Vagina (tissue), 2 donors: ENCODE measurements at regions not wholly inside any gene's neighbourhood (a gene's known extent, or its start where the extent isn't known, plus 50 kb on each side); places are given as distances from the start of the nearest gene placed in this dataset.

Experiments
- DNase-seq, 2 donors: peaks; one replicate each; pipeline ENCODE4 v3.0.0-alpha.2; 2017; ENCODE audit errors: extremely low spot score in 2 of 2
- H3K27ac ChIP-seq: fragments of 200-600 bp; sonication (generic); one replicate; pipeline ENCODE4 v1.5.1; 2019
- H3K27me3 ChIP-seq: fragments of 200-600 bp; sonication (generic); one replicate; pipeline ENCODE4 v1.5.1; 2019
- H3K36me3 ChIP-seq, 2 donors: fragments of 200-600 bp; sonication (generic); one replicate each; pipeline ENCODE4 v1.5.1; 2017 to 2019
- H3K4me1 ChIP-seq: fragments of 200-600 bp; sonication (generic); one replicate; pipeline ENCODE4 v1.5.1; 2019
- H3K4me3 ChIP-seq, 2 donors: fragments of 200-600 bp; sonication (generic); 1 replicate in 1 of 2; 2 replicates in 1 of 2; pipeline ENCODE4 v1.5.1; 2016 to 2019
- H3K9me3 ChIP-seq: fragments of 200-600 bp; sonication (generic); one replicate; pipeline ENCODE4 v1.5.1; 2019
- CTCF ChIP-seq, 3 experiments: fragments of 450-650 bp in 2 of 3; fragments of 200-600 bp in 1 of 3; sonication (generic) in 1 of 3; IDR thresholded peaks; one replicate each; pipeline ENCODE4 v1.5.1; 2017 to 2019; ENCODE audit warnings: antibody characterized with exemption in 3 of 3, mild to moderate bottlenecking in 2 of 3, moderate library complexity in 2 of 3
- POLR2A ChIP-seq, 2 donors: fragments of 450-650 bp; IDR thresholded peaks; one replicate each; pipeline ENCODE4 v1.6.1; 2017; ENCODE audit warnings: antibody characterized with exemption in 2 of 2, mild to moderate bottlenecking in 2 of 2, moderate library complexity in 2 of 2
- POLR2AphosphoS5 ChIP-seq, 2 donors: sonication (generic); formaldehyde crosslinking; IDR thresholded peaks; one replicate each; pipeline ENCODE4 v1.9.0; 2017; ENCODE audit warnings: antibody characterized with exemption in 2 of 2, mild to moderate bottlenecking in 2 of 2, low read depth in 1 of 2; ENCODE audit not compliant: insufficient read depth in 1 of 2
- intact Hi-C: fragments of 100-400 bp; cut with DNase I; formaldehyde crosslinking; loops from one replicate; pipeline ENCODE4 v1.15.1; 2023

- TF ChIP-seq CTCF (IDR thresholded peaks at IDR 0.05): no peak
- TF ChIP-seq POLR2A (IDR thresholded peaks at IDR 0.05): no peak
- Histone ChIP-seq H3K4me1 (no peaks in the 10 kb centered on the region), H3K4me3 (no peak overlapping the region), H3K27ac (no peak overlapping the region), H3K36me3 (no peaks in the 10 kb centered on the region), H3K27me3 (no peaks in the 10 kb centered on the region), H3K9me3 (no peaks in the 10 kb centered on the region)
- intact Hi-C loops: no loop called here
- DNase-seq: no peak
These were observed 205.0 kb upstream of the RAD23B start for GRCh38 chr9:107078061-107078460.

- Histone ChIP-seq H3K9me3 (no peaks in the 10 kb centered on the region), H3K27me3 (no peaks in the 10 kb centered on the region), H3K4me1 (no peaks in the 10 kb centered on the region), H3K36me3 (no peaks in the 10 kb centered on the region), H3K27ac (no peak overlapping the region), H3K4me3 (no peak overlapping the region)
- intact Hi-C loops: no loop called here
- DNase-seq: no peak
- TF ChIP-seq CTCF (IDR thresholded peaks at IDR 0.05) (no peak), POLR2A (IDR thresholded peaks at IDR 0.05) (no peak), POLR2AphosphoS5 (IDR thresholded peaks at IDR 0.05; ENCODE audit: insufficient read depth in 1 of 2, low read depth in 1 of 2) (no peak)
These were observed 203.5 kb upstream of the RAD23B start for GRCh38 chr9:107079589-107079988.

- no peaks in the 10 kb centered on the region for H3K27me3 ChIP-seq
- intact Hi-C loops: no loop called here
- no peaks in the 10 kb centered on the region for H3K4me1 ChIP-seq
- no peak for TF ChIP-seq CTCF (IDR thresholded peaks at IDR 0.05)
- TF ChIP-seq POLR2AphosphoS5 (IDR thresholded peaks at IDR 0.05; ENCODE audit: insufficient read depth in 1 of 2, low read depth in 1 of 2): no peak
- no peak for TF ChIP-seq POLR2A (IDR thresholded peaks at IDR 0.05)
- H3K4me3 ChIP-seq: no peak overlapping the region
- H3K9me3 ChIP-seq: no peaks in the 10 kb centered on the region
- no peak for DNase-seq
- no peaks in the 10 kb centered on the region for H3K36me3 ChIP-seq
- H3K27ac ChIP-seq: no peak overlapping the region
These were observed 202.9 kb upstream of the RAD23B start for GRCh38 chr9:107080130-107080529.

- Histone ChIP-seq H3K9me3 (no peaks in the 10 kb centered on the region), H3K4me1 (no peaks in the 10 kb centered on the region), H3K27ac (no peak overlapping the region), H3K27me3 (no peaks in the 10 kb centered on the region), H3K36me3 (no peaks in the 10 kb centered on the region), H3K4me3 (no peak overlapping the region)
- TF ChIP-seq POLR2AphosphoS5 (IDR thresholded peaks at IDR 0.05; ENCODE audit: insufficient read depth in 1 of 2, low read depth in 1 of 2) (no peak), CTCF (IDR thresholded peaks at IDR 0.05) (no peak), POLR2A (IDR thresholded peaks at IDR 0.05) (no peak)
- no peak for DNase-seq
- intact Hi-C loops: no loop called here
These were observed 196.6 kb upstream of the RAD23B start for GRCh38 chr9:107086460-107086859.

GRCh38 chr9:107087222-107087621, 195.9 kb upstream of the RAD23B start:
- intact Hi-C loops: no loop called here
- no peak for TF ChIP-seq POLR2A (IDR thresholded peaks at IDR 0.05)
- no peak for TF ChIP-seq CTCF (IDR thresholded peaks at IDR 0.05)
- no peak for TF ChIP-seq POLR2AphosphoS5 (IDR thresholded peaks at IDR 0.05; ENCODE audit: insufficient read depth in 1 of 2, low read depth in 1 of 2)
- no peak for DNase-seq

More at GRCh38 chr9:107087222-107087621, 195.9 kb upstream of the RAD23B start:
- Histone ChIP-seq H3K27me3 (no peaks in the 10 kb centered on the region), H3K9me3 (no peaks in the 10 kb centered on the region), H3K36me3 (no peaks in the 10 kb centered on the region), H3K27ac (no peak overlapping the region), H3K4me1 (no peaks in the 10 kb centered on the region), H3K4me3 (no peak overlapping the region)
